HG02943 (cell line): ENCODE measurements at regions not wholly inside any gene's neighbourhood (a gene's known extent, or its start where the extent isn't known, plus 50 kb on each side); places are given as distances from the start of the nearest gene placed in this dataset.
A peak's percentile ranks its signal among the peaks of the same experiment; 100 is the strongest.
"Not testable (repeated sequence)": the region's sequence is repeated elsewhere in the genome, so short reads cannot be mapped to it uniquely, and the experiment has no call there.

Experiments used
- ATAC-seq: cut with Tn5 transposase; IDR thresholded peaks from one replicate; pipeline ENCODE4 v1.9.1; 2021; ENCODE audit warnings: mild to moderate bottlenecking, low read depth, moderate library complexity; ENCODE audit not compliant: unreplicated experiment

GRCh38 chr3:118526758-118527513 is 507.7 kb downstream of the IGSF11 start:
- ATAC-seq: peak; percentile 81

- ATAC-seq: no peak
Measured at GRCh38 chr3:118527514-118528044, 507.1 kb downstream of the IGSF11 start.

GRCh38 chr3:118529554-118529953 is 505.1 kb downstream of the IGSF11 start:
- no peak for ATAC-seq

- ATAC-seq: no peak
Measured at GRCh38 chr3:118530350-118530922, 504.2 kb downstream of the IGSF11 start.

GRCh38 chr3:118530927-118531356 is 503.7 kb downstream of the IGSF11 start:
- ATAC-seq: not testable (repeated sequence)

- no peak for ATAC-seq
Measured at GRCh38 chr3:118531816-118532215, 502.8 kb downstream of the IGSF11 start.

GRCh38 chr3:118533676-118534075 is 501.0 kb downstream of the IGSF11 start:
- no peak for ATAC-seq

- ATAC-seq: no peak
Measured at GRCh38 chr3:118534519-118534918, 500.1 kb downstream of the IGSF11 start.

- no peak for ATAC-seq
Measured at GRCh38 chr3:118536764-118537163, 497.9 kb downstream of the IGSF11 start.

- ATAC-seq: no peak
Measured at GRCh38 chr3:118537454-118537853, 497.2 kb downstream of the IGSF11 start.

GRCh38 chr3:118538187-118538586 is 496.5 kb downstream of the IGSF11 start:
- no peak for ATAC-seq

- not testable (repeated sequence) for ATAC-seq
Measured at GRCh38 chr3:118539820-118540447, 494.7 kb downstream of the IGSF11 start.

- not testable (repeated sequence) for ATAC-seq
Measured at GRCh38 chr3:118540448-118540821, 494.2 kb downstream of the IGSF11 start.

GRCh38 chr3:118540826-118541225 is 493.8 kb downstream of the IGSF11 start:
- no peak for ATAC-seq

- no peak for ATAC-seq
Measured at GRCh38 chr3:118541796-118542195, 492.9 kb downstream of the IGSF11 start.

GRCh38 chr3:118543832-118544231 is 490.8 kb downstream of the IGSF11 start:
- no peak for ATAC-seq

GRCh38 chr3:118544458-118544857 is 490.2 kb downstream of the IGSF11 start:
- no peak for ATAC-seq

- ATAC-seq: no peak
Measured at GRCh38 chr3:118548434-118548833, 486.2 kb downstream of the IGSF11 start.

- ATAC-seq: no peak
Measured at GRCh38 chr3:118550122-118550521, 484.5 kb downstream of the IGSF11 start.

GRCh38 chr3:118550556-118550955 is 484.1 kb downstream of the IGSF11 start:
- ATAC-seq: no peak

GRCh38 chr3:118554148-118554838 is 480.4 kb downstream of the IGSF11 start:
- ATAC-seq: no peak
